ENCODE measurements at regions not wholly inside any gene's neighbourhood (a gene's known extent, or its start where the extent isn't known, plus 50 kb on each side); places are given as distances from the start of the nearest gene placed in this dataset.

- H3K27me3 ChIP-seq (ENCODE audit: control insufficient read depth in 2 of 2, insufficient read depth in 2 of 2, low read length in 2 of 2): no peaks in the 10 kb centered on the region
- no peaks in the 10 kb centered on the region for H3K79me2 ChIP-seq (ENCODE audit: control insufficient read depth, insufficient read depth, low read length)
- FAIRE-seq: no peak
- BruUV-seq (replicated peaks): no TSS peak
- no peaks in the 10 kb centered on the region for H3K9me1 ChIP-seq (replicated peaks; ENCODE audit: control insufficient read depth, extremely low read depth, insufficient read depth, low read length)
- TF ChIP-seq EZH2 (IDR thresholded peaks at IDR 0.05; ENCODE audit: borderline replicate concordance, low read depth, low read length, severe bottlenecking): no peak
- TF ChIP-seq POLR2AphosphoS5 (IDR thresholded peaks at IDR 0.05; ENCODE audit: insufficient read depth, low read depth, low read length): no peak
- no peak for TF ChIP-seq MAX (IDR thresholded peaks at IDR 0.05; ENCODE audit: insufficient read depth, insufficient read length)
- TF ChIP-seq JUN (IDR thresholded peaks at IDR 0.05; ENCODE audit: borderline replicate concordance, insufficient read depth, insufficient read length, low read depth): no peak
- H4K20me1 ChIP-seq (replicated peaks; ENCODE audit: control insufficient read depth, extremely low read depth, insufficient read depth, low read length): no peaks in the 10 kb centered on the region
- no peak overlapping the region for H3K4me2 ChIP-seq (ENCODE audit: insufficient read depth, low read length)
- H3K9me3 ChIP-seq (replicated peaks; ENCODE audit: control insufficient read depth, insufficient read depth, low read length): no peaks in the 10 kb centered on the region
- intact Hi-C loops (cut with micrococcal nuclease) (no loop called here), dilution Hi-C loops (cut with MboI; ENCODE audit: extremely low pct_ligation_motif_present, low sequenced_read_pairs) (no loop called here)
- POLR2A ChIA-PET: no interaction called here
- H3K36me3 ChIP-seq (ENCODE audit: control insufficient read depth in 2 of 2, extremely low read depth in 1 of 2, insufficient read depth in 2 of 2, low read length in 2 of 2): no peaks in the 10 kb centered on the region
- CTCF ChIA-PET: no interaction called here
- no peak overlapping the region for H3K9ac ChIP-seq (replicated peaks; ENCODE audit: extremely low read depth, insufficient read depth, low read length)
- no peaks in the 10 kb centered on the region for H3K4me1 ChIP-seq (ENCODE audit: control insufficient read depth, extremely low read depth, insufficient read depth, low read length)
- no peak overlapping the region for H3K27ac ChIP-seq (ENCODE audit: insufficient read depth, low read depth, low read length)
- no peak overlapping the region for H3K4me3 ChIP-seq (replicated peaks in 1 of 3; ENCODE audit: insufficient read depth in 1 of 3, low read depth in 1 of 3, low read length in 3 of 3)
- DNase-seq (ENCODE audit: low read depth, low spot score): no peak
- no peak overlapping the region for H2AFZ ChIP-seq (ENCODE audit: low read depth, low read length)
Measured at GRCh38 chr5:105970919-105971318, 1699.8 kb downstream of the EFNA5 start.

DNA sequence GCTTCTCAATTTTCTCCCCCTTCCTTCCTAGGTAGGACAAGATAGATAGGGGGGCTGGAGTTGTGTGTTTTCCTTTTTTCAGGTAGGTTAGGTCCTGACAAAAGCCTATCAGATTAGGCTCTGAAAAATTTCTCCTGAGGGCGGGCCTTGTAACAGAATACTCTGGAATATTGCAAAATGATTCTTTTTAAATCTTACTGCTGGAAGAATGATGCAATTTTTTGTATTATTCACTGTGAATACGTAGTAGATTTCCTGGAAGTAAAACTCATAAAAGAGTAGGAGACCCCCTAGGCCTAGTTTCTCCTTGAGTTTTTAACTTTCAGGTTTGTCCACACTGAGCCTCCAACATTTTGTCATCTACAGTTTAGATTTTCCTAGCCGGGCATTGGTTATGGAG lies 1701.8 kb downstream of the EFNA5 start:
- TF ChIP-seq POLR2AphosphoS5 (IDR thresholded peaks at IDR 0.05; ENCODE audit: insufficient read depth, low read depth, low read length) (no peak), EZH2 (IDR thresholded peaks at IDR 0.05; ENCODE audit: borderline replicate concordance, low read depth, low read length, severe bottlenecking) (no peak), MYC (IDR thresholded peaks at IDR 0.05; ENCODE audit: low read depth, low read length) (no peak), MAX (IDR thresholded peaks at IDR 0.05; ENCODE audit: insufficient read depth, insufficient read length) (no peak)
- Histone ChIP-seq H3K4me3 (replicated peaks in 1 of 3; ENCODE audit: insufficient read depth in 1 of 3, low read depth in 1 of 3, low read length in 3 of 3) (no peak overlapping the region), H3K4me1 (ENCODE audit: control insufficient read depth, extremely low read depth, insufficient read depth, low read length) (no peaks in the 10 kb centered on the region), H3K4me2 (ENCODE audit: insufficient read depth, low read length) (no peak overlapping the region), H3K79me2 (ENCODE audit: control insufficient read depth, insufficient read depth, low read length) (no peaks in the 10 kb centered on the region), H3K9me1 (replicated peaks; ENCODE audit: control insufficient read depth, extremely low read depth, insufficient read depth, low read length) (no peaks in the 10 kb centered on the region), H3K36me3 (ENCODE audit: control insufficient read depth in 2 of 2, extremely low read depth in 1 of 2, insufficient read depth in 2 of 2, low read length in 2 of 2) (no peaks in the 10 kb centered on the region), H3K27ac (ENCODE audit: insufficient read depth, low read depth, low read length) (no peak overlapping the region), H2AFZ (ENCODE audit: low read depth, low read length) (no peak overlapping the region), H4K20me1 (replicated peaks; ENCODE audit: control insufficient read depth, extremely low read depth, insufficient read depth, low read length) (no peaks in the 10 kb centered on the region), H3K9me3 (replicated peaks; ENCODE audit: control insufficient read depth, insufficient read depth, low read length) (no peaks in the 10 kb centered on the region), H3K27me3 (ENCODE audit: control insufficient read depth in 2 of 2, insufficient read depth in 2 of 2, low read length in 2 of 2) (no peaks in the 10 kb centered on the region), H3K9ac (replicated peaks; ENCODE audit: extremely low read depth, insufficient read depth, low read length) (no peak overlapping the region)
- POLR2A ChIA-PET: no interaction called here
- intact Hi-C loops (cut with micrococcal nuclease) (no loop called here), dilution Hi-C loops (cut with MboI; ENCODE audit: extremely low pct_ligation_motif_present, low sequenced_read_pairs) (no loop called here)
- DNase-seq (ENCODE audit: low read depth, low spot score) (no peak), FAIRE-seq (no peak)
- BruUV-seq (replicated peaks): no TSS peak
- CTCF ChIA-PET: no interaction called here

All from endothelial cell of umbilical vein (primary cell).